NCI-H2171 (cell line): ENCODE measurements at regions not wholly inside any gene's neighbourhood (a gene's known extent, or its start where the extent isn't known, plus 50 kb on each side); places are given as distances from the start of the nearest gene placed in this dataset.
"Not testable (repeated sequence)": the region's sequence is repeated elsewhere in the genome, so short reads cannot be mapped to it uniquely, and the experiment has no call there.

Experiments used
- DNase-seq: peaks from one replicate; lab custom pipeline; 2025; lab: John Stamatoyannopoulos, UW

GRCh38 chr2:195308163-195308562 is 348.9 kb upstream of the SLC39A10 start:
- DNase-seq, result no peak

- DNase-seq, result no peak
These were observed 349.3 kb upstream of the SLC39A10 start for GRCh38 chr2:195307751-195308150.

GRCh38 chr2:195304310-195304709 is 352.7 kb upstream of the SLC39A10 start:
- DNase-seq, result no peak

GRCh38 chr2:195300631-195301030 is 356.4 kb upstream of the SLC39A10 start:
- DNase-seq, result no peak

- no peak for DNase-seq
These were observed 357.4 kb upstream of the SLC39A10 start for GRCh38 chr2:195299600-195299999.

GRCh38 chr2:195296490-195296889 is 360.5 kb upstream of the SLC39A10 start:
- no peak for DNase-seq

- no peak for DNase-seq
These were observed 367.9 kb upstream of the SLC39A10 start for GRCh38 chr2:195289081-195289480.

GRCh38 chr2:195279840-195280427 is 377.1 kb upstream of the SLC39A10 start:
- DNase-seq, result no peak

- no peak for DNase-seq
These were observed 386.5 kb upstream of the SLC39A10 start for GRCh38 chr2:195270466-195271039.

- DNase-seq, result no peak
These were observed 387.8 kb upstream of the SLC39A10 start for GRCh38 chr2:195269220-195269619.

GRCh38 chr2:195257979-195258378 is 399.0 kb upstream of the SLC39A10 start:
- no peak for DNase-seq

- no peak for DNase-seq
These were observed 405.0 kb upstream of the SLC39A10 start for GRCh38 chr2:195252018-195252417.

GRCh38 chr2:195251214-195251613 is 405.8 kb upstream of the SLC39A10 start:
- DNase-seq, result no peak

- peak; percentile 72 for DNase-seq
These were observed 418.2 kb upstream of the SLC39A10 start for GRCh38 chr2:195238826-195239225.

- no peak for DNase-seq
These were observed 418.6 kb upstream of the SLC39A10 start for GRCh38 chr2:195238379-195238778.

GRCh38 chr2:195228547-195228946 is 428.5 kb upstream of the SLC39A10 start:
- not testable (repeated sequence) for DNase-seq

GRCh38 chr2:195214072-195214471 is 443.0 kb upstream of the SLC39A10 start:
- DNase-seq, result no peak

- no peak for DNase-seq
These were observed 444.4 kb upstream of the SLC39A10 start for GRCh38 chr2:195212586-195212985.

GRCh38 chr2:195202163-195202845 is 454.7 kb upstream of the SLC39A10 start:
- DNase-seq, result no peak

- DNase-seq, result no peak
These were observed 457.2 kb upstream of the SLC39A10 start for GRCh38 chr2:195199864-195200263.

- no peak for DNase-seq
These were observed 475.8 kb upstream of the SLC39A10 start for GRCh38 chr2:195181059-195181705.

GRCh38 chr2:195168369-195168768 is 488.7 kb upstream of the SLC39A10 start:
- DNase-seq, result no peak

- no peak for DNase-seq
These were observed 492.1 kb upstream of the SLC39A10 start for GRCh38 chr2:195164930-195165329.
